Trophoblast cell (in vitro differentiated cells and primary cell): ENCODE measurements at regions not wholly inside any gene's neighbourhood (a gene's known extent, or its start where the extent isn't known, plus 50 kb on each side); places are given as distances from the start of the nearest gene placed in this dataset.

Experiments
- DNase-seq, 2 donors: peaks; one replicate each; pipeline ENCODE4 v3.0.0-alpha.2; 2016
- H2AFZ ChIP-seq: 2 replicates; pipeline ENCODE4 v1.6.1; 2013; ENCODE audit warnings: low read length, moderate library complexity, mild to moderate bottlenecking; ENCODE audit not compliant: insufficient read depth, poor library complexity
- H2AK5ac ChIP-seq: 2 replicates; pipeline ENCODE4 v1.6.1; 2013; ENCODE audit warnings: mild to moderate bottlenecking, low read length
- H2BK120ac ChIP-seq: 2 replicates; pipeline ENCODE4 v1.6.1; 2013; ENCODE audit warnings: low read length, mild to moderate bottlenecking, moderate library complexity; ENCODE audit not compliant: insufficient read depth, poor library complexity
- H2BK12ac ChIP-seq: 2 replicates; pipeline ENCODE4 v1.6.1; 2013; ENCODE audit warnings: mild to moderate bottlenecking, low read length, moderate library complexity
- H2BK5ac ChIP-seq: 2 replicates; pipeline ENCODE4 v1.6.1; 2013; ENCODE audit warnings: low read length, low read depth, moderate library complexity, mild to moderate bottlenecking; ENCODE audit not compliant: poor library complexity
- H3K14ac ChIP-seq: 2 replicates; pipeline ENCODE4 v1.6.1; 2013; ENCODE audit warnings: mild to moderate bottlenecking, low read length
- H3K18ac ChIP-seq: 2 replicates; pipeline ENCODE4 v1.6.1; 2013; ENCODE audit warnings: mild to moderate bottlenecking, low read length
- H3K23ac ChIP-seq: 2 replicates; pipeline ENCODE4 v1.6.1; 2013; ENCODE audit warnings: low read length
- H3K27ac ChIP-seq: 2 replicates; pipeline ENCODE4 v1.5.1; 2013; ENCODE audit warnings: low read depth, mild to moderate bottlenecking, inconsistent platforms, low read length, moderate library complexity
- H3K27me3 ChIP-seq: 2 replicates; pipeline ENCODE4 v1.6.1; 2013; ENCODE audit warnings: inconsistent platforms, mild to moderate bottlenecking, low read length, moderate library complexity; ENCODE audit not compliant: insufficient read depth
- H3K36me3 ChIP-seq, 2 experiments: 1 replicate in 1 of 2; 2 replicates in 1 of 2; pipeline ENCODE4 v1.6.1; 2013; ENCODE audit warnings: low read length in 2 of 2, mild to moderate bottlenecking in 2 of 2, moderate library complexity in 1 of 2; ENCODE audit not compliant: insufficient read depth in 2 of 2, control insufficient read depth in 1 of 2
- H3K4ac ChIP-seq: 2 replicates; pipeline ENCODE4 v1.6.1; 2013; ENCODE audit warnings: low read depth, mild to moderate bottlenecking, low read length, moderate library complexity
- H3K4me1 ChIP-seq, 2 experiments: 1 replicate in 1 of 2; 2 replicates in 1 of 2; pipeline ENCODE4 v1.6.1; 2013; ENCODE audit warnings: low read length in 2 of 2, mild to moderate bottlenecking in 2 of 2, moderate library complexity in 1 of 2; ENCODE audit not compliant: insufficient read depth in 2 of 2, control insufficient read depth in 1 of 2
- H3K4me2 ChIP-seq: 2 replicates; pipeline ENCODE4 v1.6.1; 2013; ENCODE audit warnings: inconsistent platforms, mild to moderate bottlenecking, low read length, moderate library complexity
- H3K4me3 ChIP-seq: 2 replicates; pipeline ENCODE4 v1.5.1; 2013; ENCODE audit warnings: mild to moderate bottlenecking, low read depth, low read length, inconsistent platforms
- H3K79me1 ChIP-seq: one replicate; pipeline ENCODE4 v1.6.1; 2013; ENCODE audit warnings: low read length
- H3K79me2 ChIP-seq: 2 replicates; pipeline ENCODE4 v1.6.1; 2013; ENCODE audit warnings: low read length, mild to moderate bottlenecking; ENCODE audit not compliant: control insufficient read depth, insufficient read depth, poor library complexity
- H3K9ac ChIP-seq: 2 replicates; pipeline ENCODE4 v1.6.1; 2013; ENCODE audit warnings: mild to moderate bottlenecking, low read length
- H3K9me3 ChIP-seq: 2 replicates; pipeline ENCODE4 v1.6.1; 2013; ENCODE audit warnings: low read depth, mild to moderate bottlenecking, control low read depth, inconsistent platforms, low read length; ENCODE audit not compliant: insufficient read depth
- H4K12ac ChIP-seq: 2 replicates; pipeline ENCODE4 v1.6.1; 2013; ENCODE audit warnings: low read depth, mild to moderate bottlenecking, low read length, moderate library complexity
- H4K8ac ChIP-seq: 2 replicates; pipeline ENCODE4 v1.6.1; 2013; ENCODE audit warnings: low read depth, mild to moderate bottlenecking, low read length, moderate library complexity
- H4K91ac ChIP-seq: one replicate; pipeline ENCODE4 v1.6.1; 2013; ENCODE audit warnings: low read depth, mild to moderate bottlenecking, low read length, moderate library complexity
- WGBS: extraction: QIAGEN DNeasy Blood & Tissue Kit; methylation state at CpG from one replicate; pipeline ENCODE4 v1.1.7; 2013; ENCODE audit warnings: missing lambda C conversion rate; ENCODE audit not compliant: insufficient read length, insufficient coverage; ENCODE audit errors: extremely low coverage; 5-methylcytosine and 5-hydroxymethylcytosine counted together

DNA sequence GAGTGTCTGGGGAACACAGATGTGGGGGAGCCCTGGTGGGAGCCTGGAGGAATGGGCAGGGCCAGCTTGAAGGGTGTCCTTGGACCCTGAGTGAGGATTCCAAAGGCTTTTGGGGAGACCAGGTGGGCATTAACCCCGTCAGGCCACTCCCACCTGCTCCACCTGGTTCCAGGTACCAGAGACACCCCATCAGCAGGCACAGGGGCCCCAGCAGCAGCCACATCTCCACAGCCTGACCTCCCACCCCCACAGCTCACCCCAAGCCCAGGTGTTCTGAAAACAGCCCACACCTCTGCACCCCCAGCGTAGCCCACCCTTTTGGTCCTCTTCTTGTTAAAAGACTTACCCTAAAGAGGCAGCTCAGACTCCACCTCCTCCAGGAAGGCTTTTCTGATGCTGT lies 102.1 kb upstream of the PRR20G start:
- no peak overlapping the region for H2BK120ac ChIP-seq
- H3K23ac ChIP-seq, result no peak overlapping the region
- peaks cover 5 to 8% of the 10 kb centered on the region in 2 experiments for H3K4me1 ChIP-seq
- no peak overlapping the region for H3K4ac ChIP-seq
- H2AFZ ChIP-seq, result no peak overlapping the region
- no peak for DNase-seq
- H3K79me1 ChIP-seq, result peaks cover 2% of the 10 kb centered on the region
- H3K4me3 ChIP-seq, result no peak overlapping the region
- no peaks in the 10 kb centered on the region for H3K79me2 ChIP-seq
- WGBS, result no CpG with 5 or more reads among the region's 2 CpGs
- H4K12ac ChIP-seq, result no peak overlapping the region
- H4K91ac ChIP-seq, result no peak overlapping the region
- H3K18ac ChIP-seq, result no peak overlapping the region
- peaks cover 10% of the 10 kb centered on the region for H3K9me3 ChIP-seq
- no peak overlapping the region for H3K9ac ChIP-seq
- H3K4me2 ChIP-seq, result no peak overlapping the region
- H3K36me3 ChIP-seq, result no peaks in the 10 kb centered on the region
- H3K14ac ChIP-seq, result no peak overlapping the region
- no peak overlapping the region for H2BK5ac ChIP-seq
- no peaks in the 10 kb centered on the region for H3K27me3 ChIP-seq
- no peak overlapping the region for H2AK5ac ChIP-seq
- no peak overlapping the region for H3K27ac ChIP-seq
- H2BK12ac ChIP-seq, result no peak overlapping the region
- H4K8ac ChIP-seq, result peak overlapping the region; percentile 17

DNA sequence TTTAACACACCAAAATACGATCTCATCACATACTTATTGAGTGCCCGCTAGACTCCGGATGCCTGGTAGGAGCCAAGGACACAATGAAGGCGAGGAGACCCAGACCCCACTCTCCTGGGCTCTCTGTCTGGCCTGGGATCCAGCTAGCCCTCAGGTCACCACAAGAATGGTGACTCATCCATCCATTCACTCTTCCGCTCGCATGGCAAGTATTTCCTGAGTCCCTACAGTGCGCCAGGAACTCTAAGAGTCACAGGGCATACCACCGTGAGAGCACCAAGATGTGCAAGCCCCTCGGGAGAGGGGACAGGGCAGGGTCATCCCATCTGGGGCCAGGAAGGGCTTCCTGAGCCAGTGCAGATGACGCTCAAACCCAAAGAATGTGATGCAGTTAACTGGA lies 101.6 kb upstream of the PRR20G start:
- Histone ChIP-seq H3K79me1 (peaks cover 2% of the 10 kb centered on the region), H4K12ac (no peak overlapping the region), H2AFZ (no peak overlapping the region), H3K79me2 (no peaks in the 10 kb centered on the region), H4K8ac (peak overlapping the region; percentile 17), H2BK5ac (no peak overlapping the region), H4K91ac (no peak overlapping the region), H2BK120ac (no peak overlapping the region), H3K9me3 (peaks cover 10% of the 10 kb centered on the region), H3K14ac (no peak overlapping the region), H3K36me3 (no peaks in the 10 kb centered on the region), H2AK5ac (no peak overlapping the region), H3K4me3 (no peak overlapping the region), H2BK12ac (no peak overlapping the region), H3K4me1 (peaks cover 5 to 8% of the 10 kb centered on the region in 2 experiments), H3K9ac (no peak overlapping the region), H3K18ac (no peak overlapping the region), H3K4me2 (no peak overlapping the region), H3K27ac (no peak overlapping the region), H3K23ac (no peak overlapping the region), H3K27me3 (no peaks in the 10 kb centered on the region), H3K4ac (no peak overlapping the region)
- no peak for DNase-seq
- no CpG with 5 or more reads among the region's 10 CpGs for WGBS

DNA sequence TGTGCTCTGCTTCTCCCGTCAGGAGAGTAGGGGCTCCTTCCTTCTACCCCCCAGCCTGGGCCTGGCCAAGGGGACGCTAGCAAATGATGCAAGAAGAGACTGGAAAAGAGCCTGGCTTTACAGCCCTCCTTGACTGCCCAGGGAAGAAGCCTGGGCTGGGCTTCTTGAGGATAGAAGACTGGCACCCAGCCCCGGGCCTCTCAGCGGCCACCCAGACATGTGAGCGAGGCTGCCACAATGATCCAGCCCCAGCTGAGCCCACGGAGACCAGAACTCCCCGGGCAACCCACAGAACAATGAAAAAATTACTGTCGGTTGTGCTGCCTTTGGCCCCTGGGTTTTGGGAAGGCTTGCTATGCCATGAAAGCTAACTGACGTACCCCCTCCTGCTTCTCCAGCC lies 100.6 kb upstream of the PRR20G start:
- DNase-seq, result no peak
- Histone ChIP-seq H3K4me3 (no peak overlapping the region), H3K9me3 (peaks cover 10% of the 10 kb centered on the region), H3K79me2 (no peaks in the 10 kb centered on the region), H2BK120ac (peak overlapping the region; percentile 12), H3K27ac (no peak overlapping the region), H4K8ac (no peak overlapping the region), H3K23ac (no peak overlapping the region), H4K12ac (no peak overlapping the region), H3K14ac (no peak overlapping the region), H3K36me3 (no peaks in the 10 kb centered on the region), H2BK5ac (no peak overlapping the region), H3K27me3 (no peaks in the 10 kb centered on the region), H3K4me1 (peaks cover 5 to 8% of the 10 kb centered on the region in 2 experiments), H4K91ac (no peak overlapping the region), H3K79me1 (peaks cover 2% of the 10 kb centered on the region), H3K9ac (no peak overlapping the region), H3K4me2 (no peak overlapping the region), H3K18ac (no peak overlapping the region), H3K4ac (no peak overlapping the region), H2AFZ (no peak overlapping the region), H2BK12ac (no peak overlapping the region), H2AK5ac (no peak overlapping the region)
- no CpG with 5 or more reads among the region's 9 CpGs for WGBS

DNA sequence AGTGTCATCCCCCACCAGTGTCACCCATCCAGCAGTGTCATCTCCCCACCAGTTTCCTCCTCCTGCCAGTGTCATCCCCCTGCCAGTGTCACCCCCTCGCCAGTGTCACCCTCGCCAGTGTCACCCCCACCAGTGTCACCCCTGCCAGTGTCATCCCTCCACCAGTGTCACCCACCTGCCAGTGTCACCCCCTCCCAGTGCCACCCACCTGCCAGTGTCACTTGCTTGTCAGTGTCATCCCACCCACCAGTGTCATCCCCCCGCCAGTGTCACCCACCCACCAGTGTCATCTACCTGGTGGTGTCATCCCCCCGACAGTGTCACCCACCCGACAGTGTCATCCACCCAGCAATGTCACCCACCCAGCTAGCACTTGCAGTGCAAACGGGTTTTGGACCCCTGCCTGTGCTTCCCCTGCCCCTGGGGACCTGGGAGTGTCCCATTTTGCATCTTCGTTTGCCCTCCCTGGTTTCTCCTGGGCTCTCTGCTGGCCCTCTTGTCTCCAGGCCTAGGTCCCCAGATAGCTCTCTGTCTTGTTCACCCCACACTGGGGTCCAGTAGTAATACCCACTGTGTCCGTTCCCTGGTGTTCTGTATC lies 99.8 kb upstream of the PRR20G start:
- no peak overlapping the region for H4K91ac ChIP-seq
- H3K4me1 ChIP-seq, result peaks cover 5 to 8% of the 10 kb centered on the region in 2 experiments
- H3K4ac ChIP-seq, result no peak overlapping the region
- H2BK12ac ChIP-seq, result no peak overlapping the region
- no peaks in the 10 kb centered on the region for H3K79me2 ChIP-seq
- no CpG with 5 or more reads among the region's 8 CpGs for WGBS
- H3K9me3 ChIP-seq, result peaks cover 10% of the 10 kb centered on the region
- no peak for DNase-seq
- H2AK5ac ChIP-seq, result no peak overlapping the region
- H3K18ac ChIP-seq, result no peak overlapping the region
- no peaks in the 10 kb centered on the region for H3K27me3 ChIP-seq
- no peak overlapping the region for H3K14ac ChIP-seq
- H2AFZ ChIP-seq, result no peak overlapping the region
- H2BK5ac ChIP-seq, result no peak overlapping the region
- peaks cover 2% of the 10 kb centered on the region for H3K79me1 ChIP-seq
- peak overlapping the region; percentile 28 for H3K4me3 ChIP-seq
- H3K36me3 ChIP-seq, result no peaks in the 10 kb centered on the region
- no peak overlapping the region for H3K27ac ChIP-seq
- no peak overlapping the region for H2BK120ac ChIP-seq
- no peak overlapping the region for H3K4me2 ChIP-seq
- no peak overlapping the region for H4K8ac ChIP-seq
- H3K9ac ChIP-seq, result no peak overlapping the region
- H3K23ac ChIP-seq, result no peak overlapping the region
- H4K12ac ChIP-seq, result no peak overlapping the region
